ENCODE measurements at regions not wholly inside any gene's neighbourhood (a gene's known extent, or its start where the extent isn't known, plus 50 kb on each side); places are given as distances from the start of the nearest gene placed in this dataset.
A peak's percentile ranks its signal among the peaks of the same experiment; 100 is the strongest.

DNA sequence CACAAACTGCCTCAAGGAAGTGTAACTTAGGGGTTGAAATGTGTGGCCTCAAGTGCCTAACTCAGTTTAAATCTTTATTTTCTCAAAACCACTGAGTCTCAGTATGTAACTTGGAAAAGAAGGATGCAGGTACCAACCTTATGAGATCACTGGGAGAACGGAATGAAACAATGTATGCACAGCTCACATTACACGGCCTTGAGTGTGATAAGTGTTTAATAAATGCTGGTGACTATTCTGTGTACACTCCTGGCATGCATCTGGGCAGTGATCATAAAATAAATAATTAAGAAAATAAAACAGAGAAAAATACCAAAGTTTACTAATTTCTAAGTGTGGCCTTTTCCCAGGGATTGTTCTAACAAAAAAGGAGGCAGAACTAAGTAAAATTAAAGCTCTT is 974.5 kb upstream of the FLRT2 start:
- Mint-ChIP-seq H3K4me1 (no peaks in the 10 kb centered on the region), H3K27ac (no peak overlapping the region), H3K36me3 (no peaks in the 10 kb centered on the region), H3K27me3 (no peaks in the 10 kb centered on the region), H3K4me3 (no peak overlapping the region), H3K9me3 (peaks cover 13 to 17% of the 10 kb centered on the region in 2 donors)
- ATAC-seq (replicated peaks) (no peak), DNase-seq (no peak)

DNA sequence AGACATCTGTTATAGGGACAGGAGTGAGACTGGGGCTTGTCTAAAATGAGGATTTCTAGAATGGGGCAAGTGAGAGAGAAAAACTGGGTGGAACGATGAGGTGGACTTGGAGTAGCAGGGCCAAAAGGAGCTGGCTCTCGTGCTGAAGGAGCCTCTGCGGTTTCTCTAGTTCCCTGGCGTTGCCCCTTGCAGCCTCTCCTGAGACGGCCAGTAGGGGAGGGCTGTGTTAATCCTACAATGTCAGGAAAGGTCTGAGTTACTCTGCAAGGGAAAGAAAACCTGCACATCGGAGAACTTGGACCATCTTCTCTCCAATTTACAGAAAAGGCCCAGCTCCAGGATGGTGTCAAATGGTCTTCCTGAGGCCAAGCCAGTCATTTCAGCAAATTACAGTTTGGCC is 963.8 kb upstream of the FLRT2 start:
- DNase-seq: no peak
- Mint-ChIP-seq H3K36me3 (no peaks in the 10 kb centered on the region), H3K4me3 (no peak overlapping the region), H3K9me3 (peaks cover 2 to 5% of the 10 kb centered on the region in 2 donors), H3K27me3 (no peaks in the 10 kb centered on the region), H3K27ac (no peak overlapping the region), H3K4me1 (no peaks in the 10 kb centered on the region)
- ATAC-seq (replicated peaks): no peak

DNA sequence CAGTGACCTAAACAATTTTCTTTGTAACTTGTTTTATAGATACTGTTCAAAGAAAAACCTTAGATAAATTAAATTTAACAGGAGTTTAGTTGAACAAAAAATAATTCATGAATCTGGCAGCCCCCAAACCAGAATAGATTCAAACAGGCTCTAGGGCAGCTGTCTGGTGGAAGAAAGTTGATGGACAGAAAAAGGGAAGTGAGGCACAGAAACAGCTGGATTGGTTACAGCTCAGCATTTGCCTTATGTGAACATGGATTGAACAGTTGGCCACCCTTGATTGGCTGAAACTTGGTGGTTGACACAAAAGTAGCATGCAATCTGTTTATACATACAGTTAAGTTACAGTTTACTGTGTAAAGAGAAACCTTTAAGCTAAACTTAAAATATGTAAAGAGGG is 954.3 kb upstream of the FLRT2 start:
- peaks cover 0 to 12% of the 10 kb centered on the region in 2 donors for H3K9me3 Mint-ChIP-seq
- no peak for DNase-seq
- no peak overlapping the region for H3K27ac Mint-ChIP-seq
- no peak for ATAC-seq (replicated peaks)
- H3K4me1 Mint-ChIP-seq: no peaks in the 10 kb centered on the region
- no peaks in the 10 kb centered on the region for H3K27me3 Mint-ChIP-seq
- H3K36me3 Mint-ChIP-seq: no peaks in the 10 kb centered on the region
- no peak overlapping the region for H3K4me3 Mint-ChIP-seq

DNA sequence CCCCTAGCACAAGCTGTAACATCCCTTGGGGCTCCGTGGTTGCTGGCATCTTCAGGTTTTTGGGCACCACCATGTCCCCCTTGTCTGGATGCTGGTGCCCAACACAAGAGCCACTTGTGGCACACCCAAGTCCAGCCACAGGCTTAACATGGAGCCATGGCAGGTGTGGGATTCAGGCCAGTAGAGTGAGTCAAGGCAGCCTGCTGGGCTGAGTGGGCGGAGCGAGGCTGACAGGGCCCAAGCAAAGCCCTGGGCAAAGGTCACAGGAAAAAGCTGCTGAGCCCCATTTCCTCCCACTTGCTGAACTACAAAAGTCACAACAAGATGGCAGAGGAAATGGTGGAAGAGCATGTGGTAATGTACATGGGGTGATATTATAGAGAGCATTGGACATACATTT is 950.7 kb upstream of the FLRT2 start:
- Mint-ChIP-seq H3K36me3 (no peaks in the 10 kb centered on the region), H3K4me3 (no peak overlapping the region), H3K9me3 (peaks cover 0 to 9% of the 10 kb centered on the region in 2 donors), H3K27ac (no peak overlapping the region), H3K27me3 (no peaks in the 10 kb centered on the region), H3K4me1 (no peaks in the 10 kb centered on the region)
- DNase-seq: no peak
- peak in 1 of 2 donors; percentile 14 for ATAC-seq (replicated peaks)

GRCh38 chr14:84581041-84581440 is 948.9 kb upstream of the FLRT2 start:
- Mint-ChIP-seq H3K4me3 (no peak overlapping the region), H3K27ac (no peak overlapping the region), H3K27me3 (no peaks in the 10 kb centered on the region), H3K9me3 (peaks cover 0 to 9% of the 10 kb centered on the region in 2 donors), H3K4me1 (no peaks in the 10 kb centered on the region), H3K36me3 (no peaks in the 10 kb centered on the region)
- DNase-seq: no peak
- ATAC-seq (replicated peaks): no peak

DNA sequence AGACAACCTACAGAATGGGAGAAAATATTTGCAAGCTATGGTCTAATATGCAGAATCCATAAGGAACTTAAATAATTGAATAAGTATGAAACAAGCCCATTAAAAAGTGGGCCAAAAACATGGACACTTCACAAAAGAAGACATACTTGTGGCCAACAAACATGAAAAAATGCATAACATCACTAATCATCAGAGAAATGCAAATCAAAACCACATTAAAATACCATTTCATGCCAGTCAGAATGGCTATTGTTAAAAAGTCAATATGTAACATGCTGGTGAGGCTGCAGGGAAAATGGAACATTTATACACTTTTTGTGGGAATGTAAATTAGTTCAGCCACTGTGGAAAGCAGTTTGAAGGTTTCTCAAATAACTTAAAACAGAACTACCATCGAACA is 945.4 kb upstream of the FLRT2 start:
- Mint-ChIP-seq H3K27ac (no peak overlapping the region), H3K4me1 (no peaks in the 10 kb centered on the region), H3K27me3 (no peaks in the 10 kb centered on the region), H3K4me3 (no peak overlapping the region), H3K36me3 (no peaks in the 10 kb centered on the region), H3K9me3 (peaks cover 0 to 5% of the 10 kb centered on the region in 2 donors)
- DNase-seq (no peak), ATAC-seq (replicated peaks) (no peak)

DNA sequence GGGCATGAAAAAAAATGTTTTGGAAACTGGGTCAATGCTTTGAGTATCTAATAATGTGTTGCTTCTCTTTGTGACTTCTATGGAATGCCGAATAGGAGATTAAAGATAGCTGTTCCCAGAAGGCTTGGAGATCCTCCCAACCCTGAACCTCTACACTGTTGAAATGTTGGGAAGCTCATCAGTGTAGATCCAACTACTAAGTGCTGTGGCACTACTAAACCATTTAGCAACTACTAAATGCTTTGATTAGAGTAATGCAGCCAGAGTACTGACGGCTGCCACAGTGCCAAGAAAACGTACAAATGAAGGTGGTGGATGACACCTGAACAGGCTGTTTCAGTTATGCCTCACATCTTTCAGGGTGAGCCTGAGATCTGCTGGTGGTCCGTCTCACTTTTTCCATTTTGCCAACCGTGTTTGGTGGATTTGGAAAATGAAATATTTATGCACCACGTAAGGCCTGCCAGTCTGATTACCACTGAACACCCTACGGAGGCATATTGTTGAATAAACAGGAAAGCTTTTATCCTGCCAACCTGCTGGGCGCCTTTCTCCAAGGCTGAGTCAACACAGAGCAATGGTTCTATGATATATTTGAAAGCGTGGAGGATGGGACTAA is 938.0 kb upstream of the FLRT2 start:
- H3K27ac Mint-ChIP-seq: no peak overlapping the region
- no peak for ATAC-seq (replicated peaks)
- H3K36me3 Mint-ChIP-seq: no peaks in the 10 kb centered on the region
- no peak for DNase-seq
- no peaks in the 10 kb centered on the region for H3K9me3 Mint-ChIP-seq
- no peak overlapping the region for H3K4me3 Mint-ChIP-seq
- no peaks in the 10 kb centered on the region for H3K27me3 Mint-ChIP-seq
- no peaks in the 10 kb centered on the region for H3K4me1 Mint-ChIP-seq

GRCh38 chr14:84592770-84593169 is 937.2 kb upstream of the FLRT2 start:
- Mint-ChIP-seq H3K4me3 (no peak overlapping the region), H3K36me3 (no peaks in the 10 kb centered on the region), H3K9me3 (no peaks in the 10 kb centered on the region), H3K27me3 (no peaks in the 10 kb centered on the region), H3K27ac (no peak overlapping the region), H3K4me1 (no peaks in the 10 kb centered on the region)
- DNase-seq (no peak), ATAC-seq (replicated peaks) (no peak)

DNA sequence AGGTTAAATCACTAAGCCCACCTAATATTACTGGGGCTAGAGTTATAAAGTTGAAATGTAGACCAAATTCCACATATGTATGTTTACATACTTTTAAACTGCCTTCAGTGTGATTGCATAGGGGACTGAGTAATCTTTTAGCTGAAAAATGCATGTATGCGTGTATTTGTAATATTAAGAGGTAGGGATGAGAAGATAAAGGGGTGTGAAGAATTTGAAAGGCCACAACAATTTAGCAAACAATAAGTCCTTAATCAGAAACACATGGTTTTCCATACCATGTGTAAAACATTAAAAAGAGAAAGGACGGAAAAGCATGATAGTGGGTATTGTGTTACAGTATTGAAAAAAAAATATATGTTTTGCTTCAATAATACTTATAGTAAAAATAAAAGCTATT is 919.9 kb upstream of the FLRT2 start:
- no peaks in the 10 kb centered on the region for H3K4me1 Mint-ChIP-seq
- DNase-seq (no peak), ATAC-seq (replicated peaks) (no peak)
- H3K4me3 Mint-ChIP-seq: no peak overlapping the region
- no peaks in the 10 kb centered on the region for H3K27me3 Mint-ChIP-seq
- no peaks in the 10 kb centered on the region for H3K9me3 Mint-ChIP-seq
- H3K27ac Mint-ChIP-seq: no peak overlapping the region
- no peaks in the 10 kb centered on the region for H3K36me3 Mint-ChIP-seq

DNA sequence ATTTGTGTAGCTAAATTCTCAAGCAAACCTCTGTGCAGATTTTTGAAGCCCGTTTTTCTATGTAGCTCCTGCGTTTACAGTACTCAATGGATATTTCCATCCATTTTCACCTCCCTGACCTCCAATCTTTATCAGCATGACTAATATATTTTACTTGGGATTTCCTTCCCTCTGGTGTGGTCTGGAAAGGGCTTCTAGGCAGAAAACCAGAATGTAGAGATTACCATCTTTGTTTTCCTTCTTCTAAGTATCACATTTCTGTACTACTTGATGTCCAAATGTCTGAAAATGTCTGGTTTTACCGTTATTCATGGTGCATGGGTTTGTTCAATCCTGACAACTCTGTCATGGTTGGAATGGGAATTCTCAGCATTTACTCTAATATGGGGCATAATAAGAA is 907.6 kb upstream of the FLRT2 start:
- DNase-seq (no peak), ATAC-seq (replicated peaks) (no peak)
- no peaks in the 10 kb centered on the region for H3K36me3 Mint-ChIP-seq
- H3K4me3 Mint-ChIP-seq: no peak overlapping the region
- no peak overlapping the region for H3K27ac Mint-ChIP-seq
- no peaks in the 10 kb centered on the region for H3K27me3 Mint-ChIP-seq
- H3K4me1 Mint-ChIP-seq: no peaks in the 10 kb centered on the region
- H3K9me3 Mint-ChIP-seq: no peaks in the 10 kb centered on the region

GRCh38 chr14:84643446-84643845 is 886.5 kb upstream of the FLRT2 start:
- Mint-ChIP-seq H3K36me3 (no peaks in the 10 kb centered on the region), H3K4me1 (no peaks in the 10 kb centered on the region), H3K27me3 (no peaks in the 10 kb centered on the region), H3K9me3 (peaks cover 4 to 7% of the 10 kb centered on the region in 2 donors), H3K27ac (no peak overlapping the region), H3K4me3 (no peak overlapping the region)
- no peak for DNase-seq
- no peak for ATAC-seq (replicated peaks)

DNA sequence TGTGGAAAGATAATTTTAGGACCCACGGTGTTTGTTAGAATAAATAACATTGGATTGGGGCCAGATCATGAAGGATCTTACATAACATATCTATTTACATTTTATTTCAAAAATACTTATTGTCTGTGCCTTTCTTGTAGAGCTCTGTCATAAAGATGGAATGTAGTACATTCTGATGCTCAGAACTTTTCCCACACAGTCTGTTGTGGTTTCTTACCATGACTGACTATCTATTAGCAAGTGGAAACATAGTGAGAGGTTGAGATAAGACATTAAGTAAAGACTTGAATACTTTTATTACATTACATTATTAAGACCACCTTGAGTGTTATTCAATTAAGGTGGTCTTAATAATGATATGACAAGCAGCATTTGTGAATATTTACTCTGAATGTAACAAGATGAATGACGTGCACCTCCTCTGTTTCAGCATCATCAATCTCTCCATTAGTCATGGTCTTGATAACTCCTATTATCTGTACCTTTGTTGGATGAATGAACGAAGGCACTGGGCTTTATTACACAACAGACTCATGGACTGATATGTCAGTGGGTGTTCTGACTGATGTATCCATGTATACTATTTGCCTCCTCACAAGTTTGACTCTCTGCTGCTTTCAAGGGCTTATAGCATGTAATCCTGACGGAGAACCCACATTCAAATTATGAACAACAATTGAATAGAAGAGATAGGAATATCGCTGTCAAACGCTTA is 883.0 kb upstream of the FLRT2 start:
- Mint-ChIP-seq H3K27ac (no peak overlapping the region), H3K4me3 (no peak overlapping the region), H3K9me3 (peaks cover 0 to 1% of the 10 kb centered on the region in 2 donors), H3K36me3 (no peaks in the 10 kb centered on the region), H3K27me3 (no peaks in the 10 kb centered on the region), H3K4me1 (no peaks in the 10 kb centered on the region)
- no peak for DNase-seq
- ATAC-seq (replicated peaks): no peak

DNA sequence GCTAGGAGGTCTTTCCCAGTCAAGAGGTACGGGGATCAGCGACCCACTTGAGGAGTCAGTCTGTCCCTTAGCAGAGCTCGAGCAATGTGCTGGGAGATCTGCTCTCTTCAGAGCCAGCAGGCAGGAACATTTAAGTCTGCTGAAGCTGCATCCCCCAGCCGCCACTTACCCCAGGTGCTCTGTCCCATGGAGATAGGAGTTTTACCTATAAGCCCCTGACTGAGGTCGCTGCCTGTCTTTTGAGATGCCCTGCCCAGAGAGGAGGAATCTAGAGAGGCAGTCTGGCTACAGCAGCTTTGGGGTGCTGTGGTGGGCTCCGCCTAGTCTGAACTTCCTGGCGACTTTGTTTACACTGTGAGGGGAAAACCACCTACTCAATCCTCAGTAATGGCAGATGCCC is 874.9 kb upstream of the FLRT2 start:
- Mint-ChIP-seq H3K4me3 (no peak overlapping the region), H3K27me3 (no peaks in the 10 kb centered on the region), H3K9me3 (peaks cover 0 to 14% of the 10 kb centered on the region in 2 donors), H3K4me1 (no peaks in the 10 kb centered on the region), H3K27ac (no peak overlapping the region), H3K36me3 (no peaks in the 10 kb centered on the region)
- DNase-seq (no peak), ATAC-seq (replicated peaks) (no peak)

DNA sequence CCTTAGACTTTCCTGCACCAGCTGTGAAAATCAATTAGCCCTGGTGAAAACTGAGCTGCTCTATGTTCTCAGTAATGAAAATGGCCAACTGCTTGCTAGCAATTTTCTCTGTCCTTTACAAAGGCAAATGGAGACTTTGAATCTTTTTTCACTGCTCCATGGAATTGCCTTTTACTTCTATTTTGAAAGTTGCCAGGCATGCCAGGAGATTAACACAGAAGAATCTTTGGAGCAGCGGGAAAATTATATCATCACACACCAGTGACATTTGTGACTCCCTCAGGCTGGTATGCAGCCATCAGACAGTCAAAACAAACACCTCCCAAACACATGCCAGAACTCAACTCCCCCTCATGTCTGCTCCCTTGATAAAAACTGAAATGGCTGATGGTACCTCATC is 872.0 kb upstream of the FLRT2 start:
- ATAC-seq (replicated peaks) (no peak), DNase-seq (no peak)

GRCh38 chr14:84670796-84671195 is 859.1 kb upstream of the FLRT2 start:
- H3K9me3 Mint-ChIP-seq: peaks cover 1 to 5% of the 10 kb centered on the region in 2 donors
- ATAC-seq (replicated peaks): no peak
- H3K4me1 Mint-ChIP-seq: no peaks in the 10 kb centered on the region
- no peak overlapping the region for H3K27ac Mint-ChIP-seq
- no peak overlapping the region for H3K4me3 Mint-ChIP-seq
- H3K36me3 Mint-ChIP-seq: no peaks in the 10 kb centered on the region
- no peaks in the 10 kb centered on the region for H3K27me3 Mint-ChIP-seq
- no peak for DNase-seq

More for the DNA sequence above, 872.0 kb upstream of the FLRT2 start:
- H3K9me3 Mint-ChIP-seq: peaks cover 0 to 9% of the 10 kb centered on the region in 2 donors
- H3K36me3 Mint-ChIP-seq: no peaks in the 10 kb centered on the region
- no peak overlapping the region for H3K4me3 Mint-ChIP-seq
- no peak overlapping the region for H3K27ac Mint-ChIP-seq
- no peaks in the 10 kb centered on the region for H3K27me3 Mint-ChIP-seq
- no peaks in the 10 kb centered on the region for H3K4me1 Mint-ChIP-seq

All from stimulated activated naive B cell treated with anti-CD40 and anti-IgM and Interleukin-4, amounts not matched to agents 10 μg/mL and 1 μg/mL and 100 μg/mL, for 72 hours (primary cell).